Adrenal gland (tissue), 9 donors: ENCODE measurements at regions not wholly inside any gene's neighbourhood (a gene's known extent, or its start where the extent isn't known, plus 50 kb on each side); places are given as distances from the start of the nearest gene placed in this dataset.

Experiments used
- DNase-seq, 7 donors: peaks; one replicate each; pipeline ENCODE4 v3.0.0-alpha.2; 2019 to 2020
- H3K27ac ChIP-seq, 5 donors: fragments of 200-600 bp; sonication (generic) in 4 of 5; 1 replicate in 3 of 5; 2 replicates in 2 of 5; pipeline versions ENCODE4 v1.5.1 to v1.8.0; 2016 to 2020; ENCODE audit warnings: mild to moderate bottlenecking in 1 of 5
- H3K27me3 ChIP-seq: fragments of 200-600 bp; 2 replicates; pipeline ENCODE4 v1.8.0; 2021
- H3K36me3 ChIP-seq, 2 donors: fragments of 200-600 bp; replicated peaks in 1 of 2; 1 replicate in 1 of 2; 2 replicates in 1 of 2; pipeline versions ENCODE4 v1.5.1 to v1.8.0; 2018 to 2022
- H3K4me1 ChIP-seq, 2 donors: fragments of 200-600 bp; replicated peaks in 1 of 2; 1 replicate in 1 of 2; 2 replicates in 1 of 2; pipeline versions ENCODE4 v1.5.1 to v1.8.0; 2018 to 2021
- H3K4me3 ChIP-seq, 4 donors: fragments of 200-600 bp; sonication (generic) in 3 of 4; one replicate each; pipeline ENCODE4 v1.5.1; 2016 to 2018
- H3K9me3 ChIP-seq, 3 donors: fragments of 200-600 bp; sonication (generic) in 1 of 3; replicated peaks in 1 of 3; 1 replicate in 2 of 3; 2 replicates in 1 of 3; pipeline versions ENCODE4 v1.5.1 to v1.8.0; 2016 to 2021
- CTCF ChIP-seq, 6 experiments: fragments of 450-650 bp in 4 of 6; fragments of 200-600 bp in 2 of 6; sonication (generic) in 1 of 6; IDR thresholded peaks; 1 replicate in 5 of 6; 2 replicates in 1 of 6; pipeline versions ENCODE4 v1.5.1 to v1.8.0; 2016 to 2021; ENCODE audit warnings: antibody characterized with exemption in 6 of 6, mild to moderate bottlenecking in 2 of 6, moderate library complexity in 1 of 6
- POLR2A ChIP-seq, 2 donors: fragments of 450-650 bp; IDR thresholded peaks; one replicate each; pipeline ENCODE4 v1.6.1; 2017; ENCODE audit warnings: antibody characterized with exemption in 2 of 2, mild to moderate bottlenecking in 2 of 2, moderate library complexity in 1 of 2
- WGBS, 4 donors: extraction: QIAGEN DNeasy Blood & Tissue Kit in 2 of 4; methylation state at CpG; one replicate each; pipeline versions ENCODE4 v1.1.5 to v1.1.7; 2013 to 2017; 5-methylcytosine and 5-hydroxymethylcytosine counted together
- intact Hi-C, 2 donors: fragments of 100-400 bp; cut with DNase I; formaldehyde crosslinking; loops; one replicate each; pipeline versions ENCODE4 v1.14.1 to v1.15.0; 2022 to 2023
- small RNA-seq, 2 donors: library from RNA; depleted of rRNA; stranded (forward); fragments of <200 nt; gene quantifications; one replicate each; pipeline ENCODE3, GENCODE V24; 2016
- donor health status: healthy with polysubstance abuse.
- donor health status: Bipolar disorder and iron deficiency.
- donor health status: DM: yes; HTN: yes; CAD: no.
- donor health status: DM: no; HTN: no; CAD: no.
- donor health status: DM: no; HTN: no; CAD: no.

- Histone ChIP-seq H3K9me3 (no peaks in the 10 kb centered on the region), H3K27ac (no peak overlapping the region), H3K27me3 (no peaks in the 10 kb centered on the region), H3K36me3 (no peaks in the 10 kb centered on the region), H3K4me3 (no peak overlapping the region), H3K4me1 (no peaks in the 10 kb centered on the region)
- WGBS, 4 donors = 24 to 34% (median 31%) methylated on average over 3 of the region's 3 CpGs
- DNase-seq = no peak
- intact Hi-C loops = no loop called here
- TF ChIP-seq POLR2A (IDR thresholded peaks at IDR 0.05) (no peak), CTCF (IDR thresholded peaks at IDR 0.05) (no peak)
These were observed 53.6 kb upstream of the SGCD start for GRCh38 chr5:156273325-156273724.

GRCh38 chr5:156274453-156274852 is 52.5 kb upstream of the SGCD start:
- WGBS, 4 donors = 63 to 88% (median 81%) methylated on average over 1 of the region's 1 CpG
- H3K27me3 ChIP-seq = no peaks in the 10 kb centered on the region
- H3K36me3 ChIP-seq = no peaks in the 10 kb centered on the region
- H3K9me3 ChIP-seq = no peaks in the 10 kb centered on the region
- no peak for DNase-seq
- no peak overlapping the region for H3K4me3 ChIP-seq
- no peak for TF ChIP-seq POLR2A (IDR thresholded peaks at IDR 0.05)
- TF ChIP-seq CTCF (IDR thresholded peaks at IDR 0.05) = no peak
- intact Hi-C loops = no loop called here
- H3K27ac ChIP-seq = no peak overlapping the region
- no peaks in the 10 kb centered on the region for H3K4me1 ChIP-seq

Small RNA genes lying in the stretch of these regions (small RNA-seq; reads per million reads assigned to genes)
- 0 to 0.08 reads per million in 2 donors for gene RNA5SP199
